IMR-90 (cell line): ENCODE measurements at regions not wholly inside any gene's neighbourhood (a gene's known extent, or its start where the extent isn't known, plus 50 kb on each side); places are given as distances from the start of the nearest gene placed in this dataset.

Experiments
- ATAC-seq: fragments of 200-7000 bp; cut with Tn5 transposase; 2 replicates; pipeline ENCODE4 v1.9.1; 2020; ENCODE audit warnings: low read depth, mild to moderate bottlenecking, moderate library complexity
- BruUV-seq: library from RNA; stranded (reverse); fragments of 400-500 nt; replicated peaks from 2 replicates; lab custom pipeline; 2021; lab: Mats Ljungman, UMichigan
- CTCF ChIA-PET: fragments of 300-600 bp; formaldehyde crosslinking; extraction: SDS; loops from one replicate; lab custom pipeline; 2021; ENCODE audit warnings: antibody characterized with exemption; lab: Yijun Ruan, JAX
- POLR2A ChIA-PET: fragments of 300-600 bp; sonication (Branson Sonifier 250); formaldehyde crosslinking; loops from one replicate; lab custom pipeline; 2022; ENCODE audit warnings: antibody characterized with exemption; ENCODE audit not compliant: unreplicated experiment; lab: Charles Lee
- DNase-seq: peaks from one replicate; pipeline ENCODE4 v3.0.0; 2013
- H2AFZ ChIP-seq: replicated peaks from 2 replicates; pipeline ENCODE3; 2013; ENCODE audit warnings: low read length, mild to moderate bottlenecking; ENCODE audit not compliant: poor library complexity
- H2AK5ac ChIP-seq: 2 replicates; pipeline ENCODE4 v1.6.1; 2013; ENCODE audit warnings: low read depth, low read length, inconsistent platforms
- H2AK9ac ChIP-seq: replicated peaks from 2 replicates; pipeline ENCODE3; 2013; ENCODE audit warnings: mild to moderate bottlenecking, low read depth, low read length, moderate library complexity; ENCODE audit not compliant: poor library complexity
- H2BK120ac ChIP-seq: 2 replicates; pipeline ENCODE4 v1.6.1; 2013; ENCODE audit warnings: low read depth, low read length, inconsistent platforms
- H2BK15ac ChIP-seq: 3 replicates; pipeline ENCODE4 v1.6.1; 2013; ENCODE audit warnings: low read depth, low read length, inconsistent platforms
- H2BK20ac ChIP-seq: 2 replicates; pipeline ENCODE4 v1.6.1; 2013; ENCODE audit warnings: low read depth, mild to moderate bottlenecking, inconsistent platforms, low read length, moderate library complexity
- H2BK5ac ChIP-seq: 2 replicates; pipeline ENCODE4 v1.6.1; 2013; ENCODE audit warnings: mild to moderate bottlenecking, low read depth, low read length, inconsistent platforms; ENCODE audit not compliant: poor library complexity, severe bottlenecking
- H3K14ac ChIP-seq: replicated peaks from 2 replicates; pipeline ENCODE4 v1.6.1; 2013; ENCODE audit warnings: low read depth, low read length, inconsistent platforms
- H3K18ac ChIP-seq: 2 replicates; pipeline ENCODE4 v1.6.1; 2013; ENCODE audit warnings: low read depth, low read length, control low read depth
- H3K23ac ChIP-seq: 2 replicates; pipeline ENCODE4 v1.6.1; 2013; ENCODE audit warnings: low read depth, low read length, inconsistent platforms
- H3K27ac ChIP-seq: 2 replicates; pipeline ENCODE4 v1.5.1; 2013; ENCODE audit warnings: mild to moderate bottlenecking, control low read depth, low read length; ENCODE audit not compliant: insufficient read depth
- H3K27me3 ChIP-seq: 2 replicates; pipeline ENCODE4 v1.6.1; 2013; ENCODE audit warnings: low read length; ENCODE audit not compliant: control insufficient read depth, insufficient read depth
- H3K36me3 ChIP-seq: 2 replicates; pipeline ENCODE4 v1.6.1; 2013; ENCODE audit warnings: low read length, mixed read lengths; ENCODE audit not compliant: control insufficient read depth, insufficient read depth
- H3K4ac ChIP-seq: 2 replicates; pipeline ENCODE4 v1.6.1; 2013; ENCODE audit warnings: low read depth, low read length, inconsistent platforms
- H3K4me1 ChIP-seq: 2 replicates; pipeline ENCODE4 v1.6.1; 2013; ENCODE audit warnings: low read length, mixed read lengths; ENCODE audit not compliant: control insufficient read depth, insufficient read depth
- H3K4me2 ChIP-seq: 2 replicates; pipeline ENCODE4 v1.6.1; 2013; ENCODE audit warnings: low read depth, mild to moderate bottlenecking, control low read depth, low read length, moderate library complexity
- H3K4me3 ChIP-seq: 2 replicates; pipeline ENCODE4 v1.5.1; 2013; ENCODE audit warnings: low read depth, mild to moderate bottlenecking, control low read depth, low read length, moderate library complexity; ENCODE audit not compliant: insufficient read depth
- H3K56ac ChIP-seq: 2 replicates; pipeline ENCODE4 v1.6.1; 2013; ENCODE audit warnings: low read length, inconsistent platforms; ENCODE audit not compliant: insufficient read depth; ENCODE audit errors: extremely low read depth
- H3K79me1 ChIP-seq, 2 experiments: 2 replicates each; pipeline ENCODE4 v1.6.1; 2013; ENCODE audit warnings: low read length in 2 of 2, inconsistent platforms in 1 of 2, low read depth in 1 of 2
- H3K9ac ChIP-seq: 2 replicates; pipeline ENCODE4 v1.6.1; 2013; ENCODE audit warnings: low read depth, low read length, control low read depth
- H3K9me1 ChIP-seq: 2 replicates; pipeline ENCODE4 v1.6.1; 2013; ENCODE audit warnings: low read length, inconsistent platforms; ENCODE audit not compliant: insufficient read depth
- H3K9me3 ChIP-seq: 2 replicates; pipeline ENCODE4 v1.6.1; 2013; ENCODE audit warnings: low read length; ENCODE audit not compliant: control insufficient read depth, insufficient read depth
- H4K20me1 ChIP-seq: 2 replicates; pipeline ENCODE4 v1.6.1; 2013; ENCODE audit warnings: low read length, inconsistent platforms; ENCODE audit not compliant: insufficient read depth
- H4K5ac ChIP-seq: 2 replicates; pipeline ENCODE4 v1.6.1; 2013; ENCODE audit warnings: mild to moderate bottlenecking, low read depth, low read length, control low read depth
- H4K8ac ChIP-seq, 2 experiments: 2 replicates each; pipeline ENCODE4 v1.6.1; 2013; ENCODE audit warnings: low read depth in 2 of 2, low read length in 2 of 2, control low read depth in 1 of 2, inconsistent platforms in 1 of 2
- H4K91ac ChIP-seq: 2 replicates; pipeline ENCODE4 v1.6.1; 2013; ENCODE audit warnings: low read depth, low read length, inconsistent platforms; ENCODE audit not compliant: insufficient read depth
- BHLHE40 ChIP-seq: fragments of 150-350 bp; IDR thresholded peaks from 2 replicates; pipeline ENCODE4 v1.6.1; 2016; ENCODE audit warnings: mild to moderate bottlenecking, low read depth, low read length
- CEBPB ChIP-seq: IDR thresholded peaks from 2 replicates; pipeline ENCODE4 v1.6.1; 2012; ENCODE audit warnings: low read depth, low read length, improper control_type of control experiment
- CHD1 ChIP-seq: IDR thresholded peaks from 2 replicates; pipeline ENCODE4 v1.6.1; 2012; ENCODE audit warnings: low read depth, low read length, improper control_type of control experiment
- CTCF ChIP-seq: conservative IDR thresholded peaks from 2 replicates; pipeline ENCODE4 v1.5.1; 2012; ENCODE audit warnings: mild to moderate bottlenecking, low read depth, low read length, improper control_type of control experiment
- ELK1 ChIP-seq: fragments of 150-350 bp; IDR thresholded peaks from 2 replicates; pipeline ENCODE4 v1.6.1; 2016; ENCODE audit warnings: low read depth, mild to moderate bottlenecking, low read length, moderate library complexity, borderline replicate concordance
- FOS ChIP-seq: fragments of 150-350 bp; IDR thresholded peaks from 2 replicates; pipeline ENCODE4 v1.6.1; 2016; ENCODE audit warnings: low read depth, low read length
- MAFK ChIP-seq: IDR thresholded peaks from 2 replicates; pipeline ENCODE4 v1.6.1; 2012; ENCODE audit warnings: low read depth, low read length, improper control_type of control experiment
- MAZ ChIP-seq: IDR thresholded peaks from 2 replicates; pipeline ENCODE4 v1.6.1; 2012; ENCODE audit warnings: low read depth, mild to moderate bottlenecking, low read length, improper control_type of control experiment, moderate library complexity, borderline replicate concordance
- MXI1 ChIP-seq: IDR thresholded peaks from 2 replicates; pipeline ENCODE4 v1.6.1; 2012; ENCODE audit warnings: low read depth, mild to moderate bottlenecking, low read length, moderate library complexity, borderline replicate concordance
- NFE2L2 ChIP-seq: fragments of 150-350 bp; IDR thresholded peaks from 2 replicates; pipeline ENCODE4 v1.6.1; 2016; ENCODE audit warnings: low read depth, mild to moderate bottlenecking, low read length
- POLR2A ChIP-seq: IDR thresholded peaks from 2 replicates; pipeline ENCODE4 v1.6.1; 2012; ENCODE audit warnings: mild to moderate bottlenecking, low read depth, low read length
- RCOR1 ChIP-seq: IDR thresholded peaks from 2 replicates; pipeline ENCODE4 v1.6.1; 2012; ENCODE audit warnings: mild to moderate bottlenecking, low read length, improper control_type of control experiment; ENCODE audit not compliant: insufficient replicate concordance
- RFX5 ChIP-seq: IDR thresholded peaks from 2 replicates; pipeline ENCODE4 v1.8.0; 2012; ENCODE audit warnings: low read depth, mild to moderate bottlenecking, low read length, moderate library complexity
- SMC3 ChIP-seq: fragments of 150-350 bp; IDR thresholded peaks from 2 replicates; pipeline ENCODE4 v1.6.1; 2016; ENCODE audit warnings: low read depth, mild to moderate bottlenecking, antibody characterized with exemption, low read length, moderate library complexity
- USF2 ChIP-seq: fragments of 150-350 bp; IDR thresholded peaks from 2 replicates; pipeline ENCODE4 v1.6.1; 2017; ENCODE audit warnings: mild to moderate bottlenecking, antibody characterized with exemption, low read length, low read depth
- WGBS, 2 experiments: methylation state at CpG; one replicate each; pipeline versions ENCODE4 v1.1.5 to v1.1.7; 2013; ENCODE audit warnings: missing lambda C conversion rate in 2 of 2; ENCODE audit not compliant: insufficient read length in 1 of 2; ENCODE audit errors: extremely low coverage in 2 of 2; 5-methylcytosine and 5-hydroxymethylcytosine counted together
- dilution Hi-C: fragments of 300-500 bp; cut with HindIII; formaldehyde crosslinking; loops from one replicate; pipeline ENCODE4 v1.14.3; 2018; ENCODE audit warnings: low sequenced_read_pairs; ENCODE audit not compliant: unreplicated experiment
- in situ Hi-C: fragments of 300-500 bp; cut with MboI; formaldehyde crosslinking; loops from 3 replicates; pipeline ENCODE4 v1.14.3; 2019; ENCODE audit warnings: low sequenced_read_pairs, inconsistent platforms, mixed read lengths
- intact Hi-C: fragments of 100-400 bp; cut with micrococcal nuclease; formaldehyde crosslinking; loops from 2 replicates; pipeline ENCODE4 v1.10.0; 2022

- CTCF ChIA-PET = no interaction called here
- Histone ChIP-seq H2AK9ac (no peak overlapping the region), H3K9me3 (peaks cover 4% of the 10 kb centered on the region; the same call in 1 of the 2 replicates), H3K18ac (no peak overlapping the region), H3K4me3 (no peak overlapping the region), H3K9ac (no peak overlapping the region), H4K8ac (no peak overlapping the region), H3K79me1 (no peaks in the 10 kb centered on the region), H2BK15ac (no peak overlapping the region), H3K56ac (no peak overlapping the region), H2BK120ac (no peak overlapping the region), H3K23ac (no peak overlapping the region), H3K4ac (no peak overlapping the region), H4K5ac (no peak overlapping the region), H4K20me1 (no peaks in the 10 kb centered on the region), H3K9me1 (no peaks in the 10 kb centered on the region), H3K27ac (no peak overlapping the region), H2BK5ac (no peak overlapping the region), H3K36me3 (no peaks in the 10 kb centered on the region), H2BK20ac (no peak overlapping the region), H3K4me1 (no peaks in the 10 kb centered on the region), H3K14ac (no peak overlapping the region), H3K27me3 (peaks cover 24% of the 10 kb centered on the region), H3K4me2 (no peak overlapping the region), H2AFZ (no peak overlapping the region), H2AK5ac (no peak overlapping the region), H4K91ac (no peak overlapping the region)
- DNase-seq = no peak
- in situ Hi-C loops = no loop called here
- intact Hi-C loops = loop anchor here (2.0 to 5.0 kb wide), 2 partner anchors 291 to 862 kb away; no protein-coding TSS in a partner anchor
- no TSS peak for BruUV-seq
- POLR2A ChIA-PET = no interaction called here
- dilution Hi-C loops = no loop called here
- ATAC-seq = no peak
- no CpG with 5 or more reads among the region's 2 CpGs for WGBS, 2 experiments
- TF ChIP-seq USF2 = no peak
- no peak for TF ChIP-seq RFX5
- TF ChIP-seq POLR2A = no peak
- no peak for TF ChIP-seq NFE2L2
- TF ChIP-seq RCOR1 = no peak
- no peak for TF ChIP-seq FOS
- TF ChIP-seq CTCF = no peak
- TF ChIP-seq MAFK = no peak
- TF ChIP-seq CEBPB = no peak
- no peak for TF ChIP-seq ELK1
- no peak for TF ChIP-seq CHD1
- TF ChIP-seq MXI1 = no peak
- no peak for TF ChIP-seq SMC3
- no peak for TF ChIP-seq MAZ
- TF ChIP-seq BHLHE40 = no peak
Observed at GRCh38 chr13:95479731-95480130, 72.8 kb upstream of the CLDN10 start.
